GM18517 (cell line): ENCODE measurements at regions not wholly inside any gene's neighbourhood (a gene's known extent, or its start where the extent isn't known, plus 50 kb on each side); places are given as distances from the start of the nearest gene placed in this dataset.
"Not testable (repeated sequence)": the region's sequence is repeated elsewhere in the genome, so short reads cannot be mapped to it uniquely, and the experiment has no call there.

Experiments
- ATAC-seq: cut with Tn5 transposase; IDR thresholded peaks from one replicate; pipeline ENCODE4 v1.9.1; 2021; ENCODE audit warnings: mild to moderate bottlenecking, moderate library complexity; ENCODE audit not compliant: unreplicated experiment

DNA sequence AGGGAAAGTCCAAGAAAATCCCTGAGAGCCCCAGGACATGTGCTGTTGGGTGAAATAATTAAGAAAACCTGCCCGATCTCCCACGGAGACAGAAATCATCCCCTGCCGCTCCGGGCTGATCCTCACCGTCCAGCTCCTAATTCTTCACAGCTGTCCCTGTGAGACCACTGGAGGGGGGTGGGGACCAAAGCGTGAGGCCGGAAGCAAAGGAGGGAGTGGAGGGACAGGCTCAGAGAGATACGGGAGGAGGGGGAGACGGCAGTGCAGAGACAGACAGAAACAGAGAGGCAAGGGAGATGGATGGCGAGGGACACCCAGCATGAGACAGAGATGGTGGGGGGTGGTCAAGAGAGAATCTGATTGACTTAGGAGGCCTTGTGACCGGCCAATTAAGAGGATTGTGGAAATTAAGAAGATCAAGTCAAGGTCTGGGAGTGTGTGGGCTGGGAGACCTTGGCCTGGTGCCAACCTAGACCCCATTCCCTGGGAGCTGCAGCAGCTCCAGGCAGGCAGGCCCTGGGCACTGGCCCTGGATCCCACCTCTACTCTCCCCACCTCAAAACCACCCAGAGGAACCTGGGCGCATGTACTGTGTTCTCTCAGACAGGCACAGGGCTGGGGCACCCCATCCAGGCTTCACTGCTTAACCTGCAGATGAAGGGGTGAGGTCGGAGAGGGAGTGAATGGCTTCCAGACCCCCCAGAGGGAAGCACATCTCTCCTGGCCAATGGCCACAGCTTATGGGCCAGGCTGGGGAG is 113.2 kb upstream of the ALDH1A3 start:
- ATAC-seq: no peak

DNA sequence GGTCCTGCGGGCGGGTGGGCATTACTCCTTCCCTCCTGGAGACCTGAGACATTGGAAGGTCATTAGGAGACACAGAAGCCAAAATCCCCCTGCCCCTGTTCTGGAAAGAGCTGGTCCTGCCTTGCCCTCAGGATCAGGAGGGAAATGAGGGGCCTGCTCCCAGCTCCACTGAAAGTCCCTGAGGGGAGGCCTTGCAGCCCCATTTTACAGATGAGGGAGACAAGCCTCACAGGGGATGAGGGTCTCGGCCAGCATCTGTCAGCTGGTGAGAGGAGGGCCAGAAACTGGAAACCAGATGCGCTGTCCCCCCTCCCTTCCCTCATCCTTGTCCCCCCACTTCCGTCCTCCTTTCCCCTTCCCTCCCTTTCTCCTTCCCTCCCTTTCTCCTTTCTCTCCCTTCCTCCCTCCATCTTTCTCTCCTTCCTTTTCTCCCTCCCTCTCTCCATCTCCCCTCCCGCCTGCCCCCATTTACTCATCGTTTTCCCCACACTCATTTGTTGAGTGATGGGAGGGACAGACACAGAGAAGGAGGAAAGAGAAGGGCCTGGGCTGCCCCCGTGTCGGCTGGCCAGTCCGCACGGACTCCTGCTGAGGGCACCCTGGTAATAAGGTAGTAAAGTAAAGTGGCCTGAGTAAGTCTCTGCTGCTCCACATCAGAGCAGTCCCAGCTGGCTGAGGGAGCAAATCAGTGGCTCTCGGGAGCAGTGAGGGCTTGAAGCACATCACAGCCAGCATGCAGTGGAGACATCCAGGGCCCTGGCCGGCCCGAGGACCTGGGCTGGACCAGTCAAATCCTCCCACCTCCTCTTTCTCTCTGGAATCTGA is 112.4 kb upstream of the ALDH1A3 start:
- no peak for ATAC-seq

DNA sequence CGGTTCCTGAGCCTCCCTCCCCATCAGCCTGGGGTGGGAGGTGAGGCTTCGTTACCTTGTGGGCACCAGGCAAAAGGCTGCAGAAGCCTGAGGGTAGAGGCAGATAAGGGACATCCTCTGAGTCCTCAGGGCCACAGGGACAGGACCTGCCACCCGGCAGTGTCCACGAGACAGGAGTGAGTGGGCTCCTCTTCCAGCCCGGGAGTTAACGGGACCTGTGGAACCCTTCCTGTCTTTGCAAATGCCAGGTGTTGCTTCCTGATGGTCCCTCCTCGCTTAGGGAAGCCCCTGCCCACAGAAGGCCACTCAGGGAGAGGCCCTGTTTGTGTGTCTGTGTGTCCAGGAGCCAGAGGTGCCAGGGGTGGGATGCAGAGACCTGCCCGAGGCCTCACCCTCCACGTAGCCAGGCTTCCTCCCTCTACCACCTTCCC is 111.1 kb upstream of the ALDH1A3 start:
- no peak for ATAC-seq

DNA sequence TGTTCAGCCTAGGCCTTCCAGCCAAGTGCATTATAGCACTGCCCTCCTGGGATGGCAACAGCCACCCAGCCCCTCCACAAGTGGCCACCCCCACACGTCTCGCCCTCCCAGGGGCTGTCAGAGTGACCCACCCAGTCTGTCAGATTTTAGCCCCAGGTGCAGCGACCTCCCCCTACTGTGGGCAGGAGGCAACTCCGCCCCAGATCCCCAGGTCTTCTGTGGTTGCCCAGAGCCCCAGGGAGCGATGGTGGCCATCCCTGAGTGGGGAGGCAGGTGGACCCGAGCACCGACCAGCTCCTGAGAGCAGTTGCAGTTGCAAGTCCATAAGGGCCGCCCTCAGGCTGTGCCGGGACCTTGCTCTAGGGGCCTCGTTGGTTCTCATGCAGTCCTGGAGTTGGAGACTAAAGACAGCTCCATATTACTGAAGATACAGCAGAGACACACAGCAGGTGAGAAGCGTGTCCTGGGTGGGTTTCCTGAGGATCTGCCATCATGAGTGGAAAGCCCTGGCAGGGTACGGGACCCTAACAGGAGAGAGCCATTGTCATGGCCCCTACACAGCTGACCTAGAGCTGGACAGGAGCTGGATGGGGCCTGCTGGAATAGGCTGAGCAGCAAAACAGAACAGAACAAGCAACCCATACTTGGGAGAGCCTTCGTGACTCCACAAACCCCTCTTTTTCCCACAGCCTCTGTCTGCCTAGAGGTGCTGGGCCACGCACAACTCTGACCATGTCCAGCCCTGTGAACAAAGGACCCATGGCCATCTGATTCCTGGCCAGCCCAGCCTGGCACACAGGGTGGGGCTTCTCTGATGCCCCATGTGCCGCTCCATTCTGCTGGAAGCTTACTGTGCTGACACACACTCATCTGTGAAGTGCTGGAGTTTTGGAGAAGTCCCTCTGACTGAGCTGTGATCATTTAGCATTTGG is 110.3 kb upstream of the ALDH1A3 start:
- no peak for ATAC-seq

DNA sequence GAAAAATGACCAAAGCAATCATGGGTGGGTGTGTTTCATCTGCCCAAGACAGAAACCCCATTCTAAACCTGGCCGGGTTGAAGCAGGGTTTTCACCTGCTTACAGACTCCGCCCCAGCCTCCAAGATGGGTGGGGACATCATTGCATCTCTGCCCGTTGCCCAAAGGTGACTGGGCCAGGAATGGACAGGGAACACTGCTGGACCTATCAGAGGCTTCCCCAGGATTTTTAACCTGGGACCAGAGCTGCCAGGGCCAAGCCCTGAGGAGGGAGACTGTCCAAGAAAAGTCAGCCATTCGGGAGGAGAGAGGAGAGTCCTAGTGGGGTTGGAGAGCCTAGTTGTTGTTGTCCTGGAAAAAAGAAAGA is 109.7 kb upstream of the ALDH1A3 start:
- no peak for ATAC-seq

DNA sequence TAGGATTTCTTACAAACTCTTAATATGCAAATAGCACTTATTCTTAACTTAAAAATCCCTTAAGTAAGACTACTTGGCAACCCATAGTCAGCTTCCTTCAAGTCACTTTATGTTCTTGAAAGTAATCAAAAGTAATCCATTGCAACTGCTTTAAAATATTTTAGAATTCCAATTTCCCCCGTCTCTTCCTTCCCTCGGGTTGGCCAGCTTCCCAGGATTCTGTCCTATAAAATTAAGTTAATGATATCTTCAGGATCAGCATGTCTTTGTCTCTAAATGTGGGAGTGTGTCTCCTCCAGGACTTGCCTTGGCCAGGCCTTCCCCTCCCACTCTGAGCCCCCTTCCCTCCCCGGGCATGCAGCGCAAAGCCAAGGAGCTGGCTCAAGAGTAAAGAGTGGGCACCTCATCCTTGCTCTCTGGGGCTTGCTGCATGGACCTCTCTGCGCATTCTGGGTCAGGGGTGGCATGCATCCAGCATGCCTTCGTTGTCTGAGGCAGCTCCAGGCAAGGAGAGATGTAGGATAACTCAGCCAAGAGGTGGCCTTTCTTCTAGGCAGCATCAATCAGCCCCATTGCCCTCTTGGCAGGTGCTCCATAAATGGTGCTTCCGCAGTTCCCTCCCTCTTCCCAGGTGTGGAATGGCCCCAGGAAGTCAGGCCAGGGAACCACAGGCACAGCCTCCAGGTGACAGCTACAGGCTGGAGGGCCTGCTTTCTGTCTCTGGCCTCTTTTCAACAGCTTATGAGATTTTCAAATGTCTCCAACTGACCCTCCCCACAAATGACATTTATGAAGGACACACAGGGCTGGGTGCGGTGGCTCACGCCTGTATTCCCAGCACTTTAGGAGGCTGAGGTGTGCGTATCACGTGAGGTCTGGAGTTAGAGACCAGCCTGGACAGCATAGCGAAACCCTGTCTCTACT is 108.7 kb upstream of the ALDH1A3 start:
- no peak for ATAC-seq

DNA sequence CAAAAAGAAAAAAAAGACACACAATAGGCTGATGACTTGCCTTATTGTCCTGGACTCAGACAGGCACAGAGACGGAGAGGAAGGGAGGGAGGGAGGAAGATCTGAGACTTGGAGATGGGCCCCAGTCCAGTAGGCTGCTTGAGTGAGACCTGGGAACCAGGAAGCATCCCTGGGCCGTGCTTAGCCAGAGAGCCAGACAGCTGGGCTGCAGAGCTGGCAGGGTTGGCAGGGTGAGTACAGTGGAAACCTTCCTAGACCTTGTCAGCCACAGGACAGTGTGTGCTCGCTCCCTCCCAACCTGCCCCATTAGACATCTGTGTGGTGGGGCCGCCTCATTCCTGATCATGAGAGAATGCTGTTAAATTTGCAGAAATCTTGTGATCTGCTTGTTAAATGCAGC is 107.9 kb upstream of the ALDH1A3 start:
- ATAC-seq: no peak

DNA sequence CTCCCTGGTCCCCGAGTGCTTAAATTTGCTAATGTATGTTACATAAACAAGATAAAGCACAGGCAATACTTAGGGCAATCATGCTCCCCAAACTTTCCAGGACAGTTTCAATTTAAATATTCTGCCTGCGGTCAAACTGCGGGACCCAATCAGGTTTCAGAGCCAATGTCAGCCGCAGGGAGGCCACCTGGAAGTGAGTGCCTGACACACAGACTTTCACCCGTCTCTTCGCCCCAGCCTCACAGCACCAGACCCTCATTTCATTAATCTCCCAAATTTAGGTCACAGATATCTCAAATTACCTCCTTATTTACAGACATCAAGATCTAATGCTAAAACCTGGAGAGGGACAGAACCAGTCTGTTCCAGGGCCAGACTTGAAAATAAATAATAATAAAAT is 107.2 kb upstream of the ALDH1A3 start:
- ATAC-seq: no peak

DNA sequence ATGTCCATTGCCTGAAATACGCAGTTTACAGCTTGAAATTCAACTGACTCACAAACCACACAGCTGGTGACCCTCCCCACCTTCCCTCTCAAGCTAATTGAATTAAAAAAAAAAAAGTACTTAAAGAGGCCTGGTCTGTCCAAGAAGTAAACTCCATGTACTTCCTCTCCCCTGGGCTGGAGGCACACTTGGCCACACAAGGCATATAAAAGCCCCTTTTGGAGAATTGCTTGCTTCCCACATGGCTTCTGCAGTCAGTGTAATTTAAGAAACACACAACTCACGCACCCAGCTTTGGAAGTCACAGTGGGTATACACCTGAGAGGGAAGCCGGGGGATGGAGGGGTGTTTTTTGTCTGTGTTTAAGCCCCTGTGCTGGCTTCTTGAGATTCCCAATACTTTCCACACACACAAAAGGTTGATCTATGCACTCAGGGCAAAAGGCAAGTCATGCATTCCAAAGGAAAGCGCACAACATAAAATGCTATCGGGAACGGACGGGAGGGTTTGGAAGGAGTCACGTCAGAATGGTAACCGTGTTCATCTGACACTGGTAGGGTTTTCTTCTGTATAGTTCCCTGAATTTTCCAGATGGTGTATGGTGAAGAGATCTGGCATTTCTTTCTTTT is 106.6 kb upstream of the ALDH1A3 start:
- no peak for ATAC-seq

DNA sequence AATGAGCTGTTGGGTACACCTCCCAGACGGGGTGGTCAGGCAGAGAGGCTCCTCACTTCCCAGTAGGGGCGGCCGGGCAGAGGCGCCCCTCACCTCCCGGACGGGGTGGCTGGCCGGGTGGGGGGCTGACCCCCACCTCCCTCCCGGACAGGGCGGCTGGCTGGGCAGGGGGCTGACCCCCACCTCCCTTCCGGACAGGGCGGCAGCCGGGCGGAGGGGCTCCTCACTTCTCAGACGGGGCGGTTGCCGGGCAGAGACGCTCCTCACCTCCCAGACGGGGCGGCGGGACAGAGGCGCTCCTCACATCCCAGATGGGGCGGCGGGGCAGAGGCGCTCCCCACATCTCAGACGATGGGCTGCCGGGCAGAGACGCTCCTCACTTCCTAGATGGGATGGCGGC is 105.6 kb upstream of the ALDH1A3 start:
- ATAC-seq: not testable (repeated sequence)

DNA sequence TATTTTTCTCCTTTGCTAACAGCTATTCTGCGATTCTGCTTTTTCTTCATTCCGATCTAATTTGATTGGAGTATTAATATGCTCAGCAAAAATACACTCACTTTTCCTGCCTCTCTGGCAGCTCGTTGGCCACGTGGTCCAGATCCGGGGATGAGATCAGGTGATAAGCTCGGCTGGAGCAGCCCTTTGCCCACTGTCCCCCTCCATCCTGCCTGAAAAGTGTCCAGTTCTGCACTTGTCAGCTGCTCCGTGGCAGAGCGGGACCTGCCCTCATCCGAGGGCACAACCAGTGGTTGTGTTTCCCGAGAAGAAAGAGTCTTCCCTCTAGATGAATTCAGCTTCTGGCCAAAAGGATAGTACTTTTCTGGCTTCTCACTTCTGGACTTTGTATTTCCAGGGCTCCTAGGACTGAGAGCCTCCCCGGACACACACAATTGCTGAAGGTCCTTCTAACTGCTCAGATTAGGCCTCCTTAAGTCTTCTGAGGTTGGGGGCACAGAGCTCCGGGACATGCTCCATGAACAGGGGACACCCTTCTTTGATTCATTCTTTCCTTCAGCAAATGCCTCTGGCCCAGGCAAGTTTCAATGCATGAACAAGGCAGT is 103.9 kb upstream of the ALDH1A3 start:
- ATAC-seq: no peak

DNA sequence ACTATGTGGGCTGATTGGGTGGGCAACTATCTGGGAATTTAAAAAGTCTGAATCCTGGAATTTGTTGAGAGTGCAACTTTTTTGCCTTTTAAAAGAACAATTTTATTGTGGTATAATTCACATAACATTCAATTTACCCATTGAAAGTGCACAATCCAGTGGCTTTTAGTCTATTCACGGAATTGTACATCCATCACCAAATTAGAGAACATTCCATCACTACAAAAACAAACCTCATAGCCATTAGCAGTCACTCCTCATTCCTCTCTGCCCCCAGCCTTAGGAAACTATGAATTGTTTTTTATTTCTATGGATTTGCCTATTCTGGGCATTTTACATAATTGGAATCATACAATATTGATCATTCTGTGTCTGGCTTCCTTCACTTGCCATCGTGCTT is 101.8 kb upstream of the ALDH1A3 start:
- no peak for ATAC-seq

DNA sequence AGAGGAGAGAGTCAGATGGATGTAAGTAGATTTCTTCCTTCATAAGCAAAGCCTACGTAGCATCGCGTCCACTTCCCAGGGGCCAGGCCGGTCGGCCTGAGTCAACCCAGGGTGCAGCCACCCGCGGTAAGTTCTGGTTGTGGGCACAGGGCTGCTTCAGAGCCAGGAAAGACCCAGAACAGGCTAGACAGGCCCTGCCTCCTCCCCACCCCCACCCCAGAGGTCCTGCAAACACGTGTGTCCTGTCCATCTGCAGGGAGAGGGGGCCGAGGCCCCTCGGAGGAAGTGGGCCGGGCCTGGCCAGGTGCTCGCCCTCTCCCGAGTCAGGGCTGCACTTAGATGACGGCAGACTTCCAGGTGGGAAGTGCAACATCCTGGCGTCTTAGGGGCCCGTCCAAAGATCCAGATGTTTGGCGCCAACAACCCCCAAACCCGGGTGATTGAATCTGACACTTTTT is 100.8 kb upstream of the ALDH1A3 start:
- no peak for ATAC-seq

DNA sequence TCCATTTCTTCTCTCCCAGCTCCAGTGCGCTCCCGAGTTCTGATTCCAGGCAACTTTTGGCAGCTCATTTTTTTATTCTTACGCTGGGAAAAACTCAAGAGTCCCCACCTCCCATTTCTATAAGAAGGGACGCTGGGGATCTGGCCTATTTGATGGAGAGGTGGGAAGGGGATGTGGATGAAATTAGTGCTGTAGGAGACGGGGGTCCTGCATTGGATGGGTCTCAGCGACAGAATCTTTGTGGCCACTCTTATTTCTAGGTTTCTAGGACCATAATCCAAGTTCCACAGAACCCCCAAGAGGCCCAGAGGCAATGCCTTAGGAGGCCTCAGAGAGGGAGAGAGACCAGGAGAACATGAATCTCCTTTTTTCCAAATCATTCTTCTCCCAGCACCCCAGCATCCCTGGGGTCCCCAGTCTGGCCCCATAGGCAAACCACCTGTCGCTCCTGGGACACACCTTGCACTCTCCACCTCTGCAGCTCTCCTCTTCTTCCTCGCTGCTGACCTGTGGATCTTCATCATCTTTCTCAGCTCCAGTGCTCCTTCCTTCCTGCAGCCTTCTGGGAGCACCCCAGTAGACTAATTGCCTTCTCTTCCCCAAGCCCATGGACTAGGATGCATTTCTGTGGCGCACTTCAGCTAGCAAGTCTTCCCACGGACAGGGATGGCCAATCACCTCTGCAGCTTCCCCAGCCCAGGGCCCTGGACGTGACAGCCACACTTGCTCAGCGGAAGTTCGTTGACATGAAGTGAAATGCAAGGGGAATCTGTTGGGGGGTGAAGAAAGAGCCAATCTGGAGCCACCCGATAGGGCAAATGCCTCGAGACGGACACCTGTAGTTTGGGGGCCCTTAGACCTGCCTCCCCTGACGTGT is 100.1 kb upstream of the ALDH1A3 start:
- no peak for ATAC-seq

DNA sequence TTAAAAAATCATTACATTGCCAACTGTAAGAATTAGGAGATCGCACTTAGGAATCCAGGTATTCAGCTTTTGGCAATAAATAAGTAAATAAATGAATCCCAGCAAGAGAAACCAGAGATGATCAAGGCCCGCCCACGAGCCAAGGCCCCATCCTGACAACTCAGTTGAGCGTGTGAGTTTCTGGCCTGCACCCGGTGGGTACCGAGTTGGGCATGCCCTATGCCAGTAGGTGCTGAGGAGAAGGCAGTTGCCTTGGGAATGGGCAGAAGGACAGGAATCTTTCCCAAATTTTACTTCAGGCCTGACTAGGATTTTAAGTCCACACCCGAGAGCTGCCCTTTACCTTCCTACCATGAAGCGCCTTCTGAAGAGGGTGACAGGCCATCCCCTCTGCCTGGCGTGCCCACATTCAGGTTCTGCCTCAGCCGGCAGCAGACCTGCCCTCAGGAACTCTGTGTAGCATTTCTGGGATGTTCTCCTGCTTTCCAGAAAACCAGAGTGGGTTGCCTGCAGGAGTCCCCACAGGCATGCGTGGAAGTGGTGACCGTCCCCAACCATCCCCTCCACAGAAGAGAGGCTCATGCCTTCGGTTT is 99.3 kb upstream of the ALDH1A3 start:
- ATAC-seq: no peak

DNA sequence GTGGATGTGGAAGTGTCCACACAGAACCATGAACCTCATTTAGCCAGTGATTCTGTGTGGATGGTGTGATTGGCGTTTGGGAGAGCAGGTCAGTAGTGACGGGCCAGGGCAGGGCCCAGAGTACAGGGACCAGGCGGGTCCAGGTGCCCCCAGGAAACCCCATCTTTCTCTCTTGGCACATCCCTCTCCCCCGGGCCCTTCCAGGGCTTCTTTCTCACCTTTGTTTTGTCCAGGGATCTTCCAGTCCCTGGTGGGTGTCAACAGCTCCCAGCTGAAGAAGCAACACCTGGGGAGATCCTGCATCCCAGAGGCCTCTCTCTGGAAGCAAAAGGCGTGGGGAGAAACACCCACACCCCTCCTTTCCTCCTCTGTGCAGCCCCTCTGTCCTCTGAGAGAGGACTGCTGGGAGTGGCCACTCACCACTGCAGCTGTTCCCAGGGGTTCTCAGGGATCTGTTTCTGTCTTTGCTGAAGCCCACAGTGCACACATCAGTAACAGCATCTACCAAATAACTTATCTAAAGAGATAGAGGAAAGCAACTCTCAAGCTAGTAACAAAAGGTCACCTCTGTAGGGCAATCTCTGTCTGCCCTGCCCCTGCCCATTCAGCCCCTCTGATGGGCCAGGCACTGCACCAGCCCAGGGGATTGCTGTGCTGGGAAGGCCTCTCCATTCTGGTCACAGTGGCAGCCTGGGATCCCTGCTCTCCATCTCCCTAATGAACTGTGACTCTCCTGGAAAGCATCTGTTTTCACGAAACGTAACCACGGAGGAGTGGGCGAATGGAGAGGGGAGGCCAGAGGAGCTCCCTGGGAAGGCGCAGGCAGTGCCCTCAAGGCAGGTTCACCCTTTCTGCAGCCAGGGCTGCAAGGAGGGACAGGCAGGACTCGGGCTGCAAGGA is 98.3 kb upstream of the ALDH1A3 start:
- ATAC-seq: no peak

DNA sequence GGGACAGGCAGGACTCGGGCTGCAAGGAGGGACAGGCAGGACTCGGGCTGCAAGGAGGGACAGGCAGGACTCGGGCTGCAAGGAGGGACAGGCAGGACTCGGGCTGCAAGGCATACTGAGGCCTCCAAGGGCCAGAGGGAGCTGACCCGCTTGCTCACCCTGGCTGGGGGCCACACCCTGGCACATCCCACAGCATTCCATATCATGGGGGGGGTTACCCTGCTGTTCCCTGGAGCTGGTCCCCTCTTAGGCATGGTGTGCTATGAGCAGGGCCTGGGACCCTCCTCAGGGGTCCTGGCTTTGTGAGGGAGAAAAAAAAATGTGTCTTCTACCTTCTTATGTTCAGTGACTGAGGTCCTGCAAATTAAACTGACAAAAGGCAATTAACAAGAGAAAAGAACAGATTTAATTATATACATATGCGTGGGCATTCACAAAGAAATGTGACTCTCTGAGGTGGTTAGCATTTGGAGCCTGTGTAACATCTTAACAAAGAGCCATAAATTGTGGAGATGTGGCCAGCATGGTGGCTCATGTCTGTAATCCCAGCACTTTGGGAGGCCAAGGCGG is 97.6 kb upstream of the ALDH1A3 start:
- ATAC-seq: no peak
